ENCODE measurements at regions not wholly inside any gene's neighbourhood (a gene's known extent, or its start where the extent isn't known, plus 50 kb on each side); places are given as distances from the start of the nearest gene placed in this dataset.

DNA sequence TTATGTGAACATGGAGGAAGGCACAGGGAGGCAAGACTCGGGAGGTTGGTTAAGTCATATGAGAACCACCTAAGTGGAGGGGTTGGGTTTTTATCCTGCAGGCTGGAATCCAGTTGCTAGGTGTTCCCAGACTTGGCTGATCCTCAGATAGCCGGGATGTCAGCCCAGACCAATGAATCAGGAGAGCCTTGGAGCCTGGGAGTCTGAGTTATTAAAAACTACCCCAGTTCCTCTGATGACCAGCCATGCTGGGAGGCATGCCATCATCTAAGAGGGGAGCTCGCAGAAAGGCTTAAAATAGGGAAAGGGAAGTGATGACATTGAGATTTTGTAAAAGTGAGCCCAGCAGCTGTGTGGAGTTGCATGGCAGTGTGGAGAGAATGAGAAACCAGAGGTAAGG lies 238.1 kb downstream of the ZNF248 start:
- H3K4me1 ChIP-seq (ENCODE audit: control insufficient read depth in 4 of 4, insufficient read depth in 4 of 4, low read length in 3 of 4), result peaks cover 0 to 6% (median 0%) of the 10 kb centered on the region in 4 donors
- no peak for DNase-seq (ENCODE audit: low spot score)
- TF ChIP-seq YY1 (IDR thresholded peaks at IDR 0.05) (no peak), RAD21 (IDR thresholded peaks at IDR 0.05) (no peak), SP1 (IDR thresholded peaks at IDR 0.05) (no peak), RXRA (IDR thresholded peaks at IDR 0.05) (no peak)
- TF ChIP-seq, protein P1, sequence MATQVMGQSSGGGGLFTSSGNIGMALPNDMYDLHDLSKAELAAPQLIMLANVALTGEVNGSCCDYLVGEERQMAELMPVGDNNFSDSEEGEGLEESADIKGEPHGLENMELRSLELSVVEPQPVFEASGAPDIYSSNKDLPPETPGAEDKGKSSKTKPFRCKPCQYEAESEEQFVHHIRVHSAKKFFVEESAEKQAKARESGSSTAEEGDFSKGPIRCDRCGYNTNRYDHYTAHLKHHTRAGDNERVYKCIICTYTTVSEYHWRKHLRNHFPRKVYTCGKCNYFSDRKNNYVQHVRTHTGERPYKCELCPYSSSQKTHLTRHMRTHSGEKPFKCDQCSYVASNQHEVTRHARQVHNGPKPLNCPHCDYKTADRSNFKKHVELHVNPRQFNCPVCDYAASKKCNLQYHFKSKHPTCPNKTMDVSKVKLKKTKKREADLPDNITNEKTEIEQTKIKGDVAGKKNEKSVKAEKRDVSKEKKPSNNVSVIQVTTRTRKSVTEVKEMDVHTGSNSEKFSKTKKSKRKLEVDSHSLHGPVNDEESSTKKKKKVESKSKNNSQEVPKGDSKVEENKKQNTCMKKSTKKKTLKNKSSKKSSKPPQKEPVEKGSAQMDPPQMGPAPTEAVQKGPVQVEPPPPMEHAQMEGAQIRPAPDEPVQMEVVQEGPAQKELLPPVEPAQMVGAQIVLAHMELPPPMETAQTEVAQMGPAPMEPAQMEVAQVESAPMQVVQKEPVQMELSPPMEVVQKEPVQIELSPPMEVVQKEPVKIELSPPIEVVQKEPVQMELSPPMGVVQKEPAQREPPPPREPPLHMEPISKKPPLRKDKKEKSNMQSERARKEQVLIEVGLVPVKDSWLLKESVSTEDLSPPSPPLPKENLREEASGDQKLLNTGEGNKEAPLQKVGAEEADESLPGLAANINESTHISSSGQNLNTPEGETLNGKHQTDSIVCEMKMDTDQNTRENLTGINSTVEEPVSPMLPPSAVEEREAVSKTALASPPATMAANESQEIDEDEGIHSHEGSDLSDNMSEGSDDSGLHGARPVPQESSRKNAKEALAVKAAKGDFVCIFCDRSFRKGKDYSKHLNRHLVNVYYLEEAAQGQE (IDR thresholded peaks at IDR 0.05), result no peak
- no peak overlapping the region for H3K27ac ChIP-seq (ENCODE audit: low read depth in 1 of 2, low read length in 2 of 2)
- no peak overlapping the region for H3K9ac ChIP-seq (ENCODE audit: low read depth in 1 of 2, low read length in 2 of 2)
- H3K36me3 ChIP-seq (ENCODE audit: control insufficient read depth in 4 of 4, insufficient read depth in 3 of 4, low read depth in 1 of 4, low read length in 3 of 4), result no peaks in the 10 kb centered on the region
- H3K4me3 ChIP-seq (ENCODE audit: low read depth in 1 of 3, low read length in 3 of 3), result no peak overlapping the region
- peaks cover 0 to 5% (median 0%) of the 10 kb centered on the region in 4 donors for H3K9me3 ChIP-seq (ENCODE audit: control insufficient read depth in 4 of 4, low read length in 3 of 4)
- 39% methylated on average over 3 of the region's 3 CpGs for WGBS
- H3K27me3 ChIP-seq (ENCODE audit: control insufficient read depth in 4 of 4, insufficient read depth in 4 of 4, low read length in 3 of 4), result no peaks in the 10 kb centered on the region

DNA sequence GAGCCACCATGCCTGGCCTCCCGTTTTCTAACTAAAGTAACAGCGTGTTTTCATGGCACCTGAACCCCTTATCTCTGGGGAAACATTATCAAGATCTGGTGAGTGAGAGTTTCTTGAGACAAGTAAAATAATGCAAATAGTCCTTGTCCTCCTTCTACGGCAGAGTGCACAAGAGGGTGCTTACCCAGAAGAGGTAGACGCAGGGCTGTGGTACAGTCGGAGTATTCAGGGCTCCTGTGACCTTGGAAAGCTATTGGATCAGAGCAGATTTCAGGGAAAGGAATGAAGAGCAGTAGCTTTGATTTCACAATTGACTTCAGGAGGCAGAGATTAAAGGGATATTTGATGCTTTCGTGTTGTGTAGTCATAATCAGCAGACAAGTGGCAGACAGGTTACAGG lies 269.1 kb downstream of the ZNF248 start:
- Histone ChIP-seq H3K27ac (ENCODE audit: low read depth in 1 of 2, low read length in 2 of 2) (no peak overlapping the region), H3K4me3 (ENCODE audit: low read depth in 1 of 3, low read length in 3 of 3) (no peak overlapping the region), H3K36me3 (ENCODE audit: control insufficient read depth in 4 of 4, insufficient read depth in 3 of 4, low read depth in 1 of 4, low read length in 3 of 4) (no peaks in the 10 kb centered on the region), H3K4me1 (ENCODE audit: control insufficient read depth in 4 of 4, insufficient read depth in 4 of 4, low read length in 3 of 4) (no peaks in the 10 kb centered on the region), H3K27me3 (ENCODE audit: control insufficient read depth in 4 of 4, insufficient read depth in 4 of 4, low read length in 3 of 4) (no peaks in the 10 kb centered on the region), H3K9me3 (ENCODE audit: control insufficient read depth in 4 of 4, low read length in 3 of 4) (no peaks in the 10 kb centered on the region), H3K9ac (ENCODE audit: low read depth in 1 of 2, low read length in 2 of 2) (no peak overlapping the region)
- DNase-seq (ENCODE audit: low spot score), result no peak
- 68% methylated on average over 6 of the region's 6 CpGs for WGBS
- no peak for TF ChIP-seq FOXA1 (IDR thresholded peaks at IDR 0.05)
- TF ChIP-seq EGR1 (IDR thresholded peaks at IDR 0.05; ENCODE audit: low read depth in 2 of 2), result no peak
- TF ChIP-seq HNF4A (conservative IDR thresholded peaks at IDR 0.05), result no peak
- TF ChIP-seq, protein P2, sequence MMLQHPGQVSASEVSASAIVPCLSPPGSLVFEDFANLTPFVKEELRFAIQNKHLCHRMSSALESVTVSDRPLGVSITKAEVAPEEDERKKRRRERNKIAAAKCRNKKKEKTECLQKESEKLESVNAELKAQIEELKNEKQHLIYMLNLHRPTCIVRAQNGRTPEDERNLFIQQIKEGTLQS (IDR thresholded peaks at IDR 0.05), result no peak
- TF ChIP-seq RXRA (IDR thresholded peaks at IDR 0.05), result no peak
- TF ChIP-seq, protein P3, sequence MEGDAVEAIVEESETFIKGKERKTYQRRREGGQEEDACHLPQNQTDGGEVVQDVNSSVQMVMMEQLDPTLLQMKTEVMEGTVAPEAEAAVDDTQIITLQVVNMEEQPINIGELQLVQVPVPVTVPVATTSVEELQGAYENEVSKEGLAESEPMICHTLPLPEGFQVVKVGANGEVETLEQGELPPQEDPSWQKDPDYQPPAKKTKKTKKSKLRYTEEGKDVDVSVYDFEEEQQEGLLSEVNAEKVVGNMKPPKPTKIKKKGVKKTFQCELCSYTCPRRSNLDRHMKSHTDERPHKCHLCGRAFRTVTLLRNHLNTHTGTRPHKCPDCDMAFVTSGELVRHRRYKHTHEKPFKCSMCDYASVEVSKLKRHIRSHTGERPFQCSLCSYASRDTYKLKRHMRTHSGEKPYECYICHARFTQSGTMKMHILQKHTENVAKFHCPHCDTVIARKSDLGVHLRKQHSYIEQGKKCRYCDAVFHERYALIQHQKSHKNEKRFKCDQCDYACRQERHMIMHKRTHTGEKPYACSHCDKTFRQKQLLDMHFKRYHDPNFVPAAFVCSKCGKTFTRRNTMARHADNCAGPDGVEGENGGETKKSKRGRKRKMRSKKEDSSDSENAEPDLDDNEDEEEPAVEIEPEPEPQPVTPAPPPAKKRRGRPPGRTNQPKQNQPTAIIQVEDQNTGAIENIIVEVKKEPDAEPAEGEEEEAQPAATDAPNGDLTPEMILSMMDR (IDR thresholded peaks at IDR 0.05; ENCODE audit: low read depth, low read length, missing input control), result no peak
- TF ChIP-seq SP1 (IDR thresholded peaks at IDR 0.05), result no peak
- TF ChIP-seq, protein P4, sequence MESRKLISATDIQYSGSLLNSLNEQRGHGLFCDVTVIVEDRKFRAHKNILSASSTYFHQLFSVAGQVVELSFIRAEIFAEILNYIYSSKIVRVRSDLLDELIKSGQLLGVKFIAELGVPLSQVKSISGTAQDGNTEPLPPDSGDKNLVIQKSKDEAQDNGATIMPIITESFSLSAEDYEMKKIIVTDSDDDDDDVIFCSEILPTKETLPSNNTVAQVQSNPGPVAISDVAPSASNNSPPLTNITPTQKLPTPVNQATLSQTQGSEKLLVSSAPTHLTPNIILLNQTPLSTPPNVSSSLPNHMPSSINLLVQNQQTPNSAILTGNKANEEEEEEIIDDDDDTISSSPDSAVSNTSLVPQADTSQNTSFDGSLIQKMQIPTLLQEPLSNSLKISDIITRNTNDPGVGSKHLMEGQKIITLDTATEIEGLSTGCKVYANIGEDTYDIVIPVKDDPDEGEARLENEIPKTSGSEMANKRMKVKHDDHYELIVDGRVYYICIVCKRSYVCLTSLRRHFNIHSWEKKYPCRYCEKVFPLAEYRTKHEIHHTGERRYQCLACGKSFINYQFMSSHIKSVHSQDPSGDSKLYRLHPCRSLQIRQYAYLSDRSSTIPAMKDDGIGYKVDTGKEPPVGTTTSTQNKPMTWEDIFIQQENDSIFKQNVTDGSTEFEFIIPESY (IDR thresholded peaks at IDR 0.05), result no peak
- no peak for TF ChIP-seq TAF1 (conservative IDR thresholded peaks at IDR 0.05)
- TF ChIP-seq, protein P5, sequence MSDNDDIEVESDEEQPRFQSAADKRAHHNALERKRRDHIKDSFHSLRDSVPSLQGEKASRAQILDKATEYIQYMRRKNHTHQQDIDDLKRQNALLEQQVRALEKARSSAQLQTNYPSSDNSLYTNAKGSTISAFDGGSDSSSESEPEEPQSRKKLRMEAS (IDR thresholded peaks at IDR 0.05), result no peak
- no peak for TF ChIP-seq JUND (IDR thresholded peaks at IDR 0.05)
- no peak for TF ChIP-seq YY1 (IDR thresholded peaks at IDR 0.05)
- TF ChIP-seq RAD21 (IDR thresholded peaks at IDR 0.05), result no peak
- TF ChIP-seq FOXA2 (IDR thresholded peaks at IDR 0.05), result no peak
- TF ChIP-seq, protein P1 (IDR thresholded peaks at IDR 0.05), result no peak
- no peak for TF ChIP-seq NR2F2 (IDR thresholded peaks at IDR 0.05)
- no peak for TF ChIP-seq HNF4G (IDR thresholded peaks at IDR 0.05)

Measured in liver (tissue), 8 donors.